ENCODE measurements at regions not wholly inside any gene's neighbourhood (a gene's known extent, or its start where the extent isn't known, plus 50 kb on each side); places are given as distances from the start of the nearest gene placed in this dataset.
A peak's percentile ranks its signal among the peaks of the same experiment; 100 is the strongest.

- no peak for DNase-seq
These were observed 51.0 kb downstream of the CCDC54 start for GRCh38 chr3:107428051-107428858.

DNA sequence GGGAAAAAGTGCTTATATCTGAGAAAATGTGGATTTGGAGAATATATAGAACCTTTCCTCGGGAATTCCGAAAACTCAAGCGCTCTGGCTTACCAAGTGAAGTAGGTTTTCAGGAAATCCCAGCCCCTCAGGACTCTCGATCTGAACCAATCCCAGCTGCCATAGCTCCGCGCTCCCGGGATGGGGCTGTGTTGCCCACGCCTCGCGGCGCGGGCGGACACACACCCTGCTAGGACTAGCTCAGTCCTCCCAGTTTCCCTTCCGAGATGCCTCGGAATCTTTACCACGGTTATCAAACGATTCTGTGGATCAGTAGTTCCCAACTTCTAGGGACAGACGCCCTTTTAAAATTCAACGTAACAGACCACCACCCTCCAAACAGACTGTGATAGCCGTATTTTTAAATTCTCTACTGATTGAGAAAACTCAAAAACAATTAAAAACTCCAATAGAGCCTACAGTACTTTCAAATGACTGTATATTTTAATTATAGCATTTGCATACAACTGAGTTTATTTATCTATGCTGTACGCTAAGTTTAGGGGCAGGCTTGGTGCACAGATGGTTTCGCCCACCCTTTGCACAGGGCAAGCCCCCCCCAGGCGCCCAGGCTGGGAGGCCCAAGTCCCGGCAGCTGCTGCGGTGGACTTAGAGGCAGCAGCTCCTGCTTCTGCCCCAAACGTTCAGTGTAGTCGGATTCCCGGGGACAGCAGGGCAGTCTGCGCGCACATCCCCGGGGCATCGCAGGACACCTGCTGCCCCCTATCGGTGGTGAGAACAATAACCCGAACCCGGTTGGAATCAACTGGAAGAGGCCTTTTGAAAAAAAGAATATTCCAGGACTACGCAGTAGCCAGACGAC is 52.3 kb downstream of the CCDC54 start:
- DNase-seq = peak; percentile 59 to 91

- peak in 1 of 2 experiments; percentile 13 for DNase-seq
These were observed 53.2 kb downstream of the CCDC54 start for GRCh38 chr3:107430214-107430995.

DNA sequence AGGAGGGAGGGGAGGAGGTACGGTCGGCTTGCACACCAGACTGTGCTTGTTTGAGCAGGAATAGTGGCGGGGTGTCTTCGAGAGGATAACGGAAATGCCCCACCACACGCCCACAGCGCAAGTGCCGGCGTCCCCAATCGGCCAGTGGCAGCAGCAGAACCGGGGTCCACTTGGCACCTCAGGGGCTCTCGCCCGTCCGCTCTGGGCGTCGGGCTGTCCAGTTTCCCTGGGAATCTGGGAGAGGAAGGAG is 53.7 kb downstream of the CCDC54 start:
- DNase-seq = no peak

GRCh38 chr3:107431246-107432012 is 54.2 kb downstream of the CCDC54 start:
- DNase-seq = peak; percentile 45 to 74

DNA sequence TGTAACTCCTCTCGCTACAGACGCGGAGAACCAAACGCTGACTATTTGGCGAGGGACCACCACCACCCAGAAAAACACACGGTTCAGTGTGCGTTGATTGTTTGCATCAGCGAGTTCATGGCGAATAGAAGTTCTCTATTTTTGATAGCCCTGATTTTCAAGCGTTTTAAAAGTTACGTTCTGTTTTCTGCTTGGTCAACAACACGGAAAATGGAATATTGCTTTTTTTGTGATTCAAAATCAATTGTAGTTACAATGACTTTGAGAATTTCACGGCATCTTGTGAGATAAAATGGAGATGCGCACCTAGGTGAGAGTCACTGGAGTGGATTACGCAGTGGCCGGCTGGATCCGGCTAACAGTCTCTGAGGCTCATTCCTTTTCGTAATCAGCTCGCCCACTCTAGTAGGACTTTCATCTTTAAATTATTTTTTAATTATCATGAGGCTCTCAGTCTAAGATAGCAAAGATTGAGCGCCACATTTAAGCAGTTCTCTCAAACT is 54.8 kb downstream of the CCDC54 start:
- DNase-seq = peak; percentile 39 to 63

- DNase-seq = peak in 1 of 2 experiments; percentile 48
These were observed 55.4 kb downstream of the CCDC54 start for GRCh38 chr3:107432646-107433045.

DNA sequence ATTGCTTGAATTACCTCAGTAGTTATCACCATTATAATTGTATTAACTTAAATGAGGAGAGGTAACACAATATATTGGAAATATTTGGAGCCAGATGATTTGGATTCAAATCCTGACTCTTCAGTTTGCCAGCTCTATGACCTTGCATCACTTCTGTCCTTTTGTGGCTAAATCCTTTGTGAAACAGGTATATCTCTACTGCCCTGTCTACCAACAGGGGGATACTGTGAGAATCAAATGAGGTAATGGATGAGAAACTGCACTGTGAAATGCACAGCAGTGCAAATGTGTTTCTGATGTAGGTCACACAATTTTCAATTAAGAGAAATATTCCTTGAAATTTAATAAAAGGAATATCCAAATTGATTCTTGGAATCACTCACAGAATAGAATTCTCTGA is 58.8 kb downstream of the CCDC54 start:
- DNase-seq = no peak

DNA sequence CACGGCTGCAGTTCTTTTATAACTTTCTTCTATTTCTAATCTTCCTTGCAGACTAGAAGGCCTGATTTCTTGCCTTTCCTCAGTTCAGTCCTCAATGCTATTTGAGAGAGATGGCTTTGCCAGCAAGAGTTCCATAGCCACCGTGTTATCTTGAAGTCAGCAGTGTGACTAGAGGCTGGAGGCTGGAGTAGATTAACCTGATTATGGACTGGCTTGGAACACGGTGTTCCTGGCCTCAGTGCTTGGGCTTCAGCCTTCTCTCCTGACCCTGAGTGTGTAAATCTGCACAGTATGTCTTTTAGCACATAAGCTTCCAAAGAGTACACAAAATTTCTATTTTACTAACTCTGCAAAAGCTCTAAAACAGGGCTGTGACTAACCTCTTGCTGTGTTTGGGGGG is 61.4 kb downstream of the CCDC54 start:
- DNase-seq = no peak

DNA sequence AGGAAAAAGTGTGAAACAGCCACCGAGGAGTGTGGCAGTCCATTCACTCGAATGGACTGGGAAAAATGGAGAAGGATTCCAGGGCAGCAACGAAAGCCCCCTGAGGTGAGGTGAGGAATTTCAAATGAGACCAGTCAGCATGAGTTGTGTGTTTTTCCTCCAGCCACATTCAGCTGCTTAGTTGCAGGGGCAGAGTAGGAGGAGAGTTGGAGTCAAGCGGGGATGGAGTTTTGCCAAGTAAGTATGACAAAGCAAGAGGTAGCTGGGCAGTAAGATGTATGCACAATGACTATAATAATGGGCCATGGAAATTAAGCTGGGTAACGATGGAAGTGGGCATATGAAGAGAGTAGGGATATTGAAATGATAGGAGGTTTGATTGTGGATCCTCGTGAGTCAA is 64.4 kb downstream of the CCDC54 start:
- no peak for DNase-seq

DNA sequence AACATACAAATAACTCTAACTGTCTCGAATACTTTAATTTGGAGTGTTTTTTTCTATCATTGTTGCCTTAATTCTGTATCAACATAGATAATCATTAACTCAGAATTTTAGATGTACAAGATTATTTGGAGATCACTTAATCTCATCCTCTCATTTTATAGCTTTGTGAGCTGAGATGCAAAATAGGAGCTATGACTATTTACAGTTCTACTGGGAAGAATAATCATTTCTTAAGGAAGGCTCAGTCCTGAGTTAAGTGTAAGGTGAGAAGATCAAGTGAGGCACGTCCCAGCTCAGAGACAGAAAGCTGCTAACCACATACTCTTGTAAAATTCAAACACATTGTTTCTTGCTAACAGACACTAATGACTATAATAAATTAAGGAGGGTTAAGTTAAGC is 66.2 kb downstream of the CCDC54 start:
- no peak for DNase-seq

DNA sequence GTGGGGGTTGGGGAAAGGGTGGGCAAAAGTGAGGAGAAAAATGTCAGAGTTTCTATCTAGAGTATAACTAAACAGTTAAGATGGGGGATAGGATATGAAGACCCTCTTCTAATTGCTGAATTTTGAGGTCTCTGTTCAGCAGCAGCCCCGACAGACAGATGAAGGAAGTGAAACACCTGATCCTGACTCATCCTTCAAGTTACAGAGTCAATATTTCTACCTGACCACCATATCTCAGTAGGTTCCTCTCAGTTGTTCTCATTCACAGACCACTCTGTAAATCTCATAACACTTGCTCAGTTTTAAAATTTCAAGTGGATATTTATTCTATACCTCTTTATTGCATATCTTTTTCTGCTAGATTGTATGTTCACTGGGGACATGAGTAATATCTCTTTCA is 69.5 kb downstream of the CCDC54 start:
- no peak for DNase-seq

GRCh38 chr3:107450254-107450893 is 72.4 kb upstream of the BBX start:
- DNase-seq = no peak

- DNase-seq = no peak
These were observed 70.3 kb upstream of the BBX start for GRCh38 chr3:107452436-107452835.

DNA sequence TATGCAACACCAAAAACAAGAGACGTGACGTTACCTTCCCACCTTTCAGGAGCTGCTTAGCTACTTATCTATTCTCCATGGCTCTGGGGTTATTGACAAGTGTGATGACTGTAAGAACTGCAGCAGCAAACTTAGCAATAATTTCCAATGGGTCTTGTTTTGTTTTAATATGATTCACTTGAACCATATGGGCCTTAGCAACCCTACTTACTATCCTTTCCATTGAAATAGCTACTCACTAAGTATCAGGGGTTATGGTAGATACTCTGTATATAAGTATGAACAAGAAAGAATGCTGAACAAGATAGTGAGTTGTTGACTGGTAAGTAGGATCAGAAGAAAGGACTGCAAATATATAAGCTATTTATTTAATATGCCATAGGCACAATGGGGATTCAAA is 69.3 kb upstream of the BBX start:
- DNase-seq = no peak

DNA sequence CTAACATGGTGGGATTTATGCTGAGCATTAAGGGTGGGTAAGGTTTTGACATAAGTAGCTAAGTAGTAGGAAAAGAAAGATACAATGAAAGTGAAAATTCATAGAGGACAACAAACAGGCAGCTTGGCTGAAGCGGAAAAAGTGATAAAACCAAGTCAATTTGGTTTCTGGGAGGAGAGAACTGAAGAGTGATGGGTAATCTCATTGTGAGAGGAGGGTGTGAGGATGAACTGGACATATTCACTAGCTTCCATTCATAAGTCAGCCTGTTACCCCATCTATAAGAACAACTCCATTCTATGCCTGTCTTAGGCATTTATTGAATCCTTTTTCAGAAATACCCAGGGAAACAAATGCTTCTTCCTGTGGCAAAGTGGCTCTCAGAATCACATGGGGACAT is 67.1 kb upstream of the BBX start:
- DNase-seq = no peak

- no peak for DNase-seq
These were observed 66.3 kb upstream of the BBX start for GRCh38 chr3:107456501-107456900.

- DNase-seq = peak in 1 of 2 experiments; percentile 58
These were observed 63.9 kb upstream of the BBX start for GRCh38 chr3:107458871-107459270.

GRCh38 chr3:107461721-107462120 is 61.0 kb upstream of the BBX start:
- peak; percentile 84 to 94 for DNase-seq

DNA sequence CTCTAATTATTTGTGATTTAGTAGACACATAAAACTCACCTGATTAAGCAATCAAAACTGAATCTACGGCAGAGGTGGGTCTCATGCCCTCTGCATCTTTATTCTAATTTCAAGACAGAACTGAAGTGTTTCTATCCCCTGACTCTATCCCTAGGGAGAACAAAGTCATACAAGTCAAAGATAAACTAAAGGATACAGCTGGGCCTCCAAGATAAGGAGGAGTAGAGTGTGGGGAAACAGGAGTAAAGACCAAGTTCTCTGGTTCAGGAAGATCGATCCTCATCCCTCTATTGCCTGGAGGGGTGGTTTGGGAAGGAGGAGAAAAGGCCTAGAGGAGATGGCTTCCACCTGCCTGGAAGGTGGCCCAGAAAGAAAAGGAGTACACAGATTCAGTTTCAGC is 58.7 kb upstream of the BBX start:
- DNase-seq = no peak

- DNase-seq = no peak
These were observed 57.6 kb upstream of the BBX start for GRCh38 chr3:107465064-107465631.

DNA sequence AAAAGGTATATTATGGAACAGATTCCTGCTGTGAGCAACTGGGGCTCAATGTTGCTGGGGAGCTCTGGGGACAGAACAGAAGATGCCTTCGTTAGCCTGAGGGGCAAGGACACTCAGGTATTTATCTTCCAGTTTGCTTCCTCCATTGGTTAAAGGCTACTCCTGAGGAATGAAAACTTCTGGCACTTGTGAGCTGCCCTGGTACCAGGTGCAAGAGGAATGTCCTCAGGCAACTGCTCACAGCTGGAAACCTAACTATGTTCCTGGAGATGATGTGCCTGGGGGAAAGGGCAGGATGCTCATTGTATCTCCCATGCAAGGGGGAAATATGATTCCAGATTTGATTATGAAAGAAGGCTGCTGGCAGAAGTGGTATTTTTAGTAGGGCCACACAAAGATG is 54.0 kb upstream of the BBX start:
- no peak for DNase-seq
